A673 (cell line): ENCODE measurements at regions not wholly inside any gene's neighbourhood (a gene's known extent, or its start where the extent isn't known, plus 50 kb on each side); places are given as distances from the start of the nearest gene placed in this dataset.

ENCODE experiments used
- EZH2 ChIP-seq: fragments of 200-600 bp; sonication (generic); IDR thresholded peaks from 2 replicates; pipeline ENCODE4 v1.6.1; 2017; ENCODE audit warnings: borderline replicate concordance, low read depth, mild to moderate bottlenecking, mixed read lengths, antibody characterized with exemption, low read length; ENCODE audit not compliant: poor library complexity, severe bottlenecking
- TF ChIP-seq, protein P1 (sequence below): fragments of 300-800, 200-600 bp; sonication (generic); conservative IDR thresholded peaks from 2 replicates; pipeline ENCODE4 v1.5.1; 2017; ENCODE audit warnings: low read depth, mild to moderate bottlenecking, antibody characterized with exemption, low read length, moderate library complexity, mixed read lengths

DNA sequence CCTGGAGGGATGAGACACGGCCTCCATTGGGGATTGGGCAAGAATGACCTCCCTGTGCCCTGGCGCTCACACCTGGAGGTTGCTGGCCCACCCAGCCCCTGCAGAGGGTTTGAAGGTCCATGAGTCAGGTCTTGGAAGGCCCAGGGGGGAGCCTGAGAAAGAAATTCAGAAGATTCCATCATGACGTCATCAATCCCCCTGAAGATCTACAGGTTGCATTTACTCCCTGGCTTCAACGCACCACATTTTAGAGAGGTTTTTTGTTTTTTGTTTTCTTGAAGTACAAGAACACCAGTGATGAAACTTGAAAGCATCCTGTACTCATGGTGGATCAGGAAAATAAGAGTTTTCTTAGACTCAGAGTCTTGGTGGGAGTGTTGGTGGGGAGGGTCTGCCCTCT is 82.4 kb upstream of the SLC25A33 start:
- TF ChIP-seq, protein P1, sequence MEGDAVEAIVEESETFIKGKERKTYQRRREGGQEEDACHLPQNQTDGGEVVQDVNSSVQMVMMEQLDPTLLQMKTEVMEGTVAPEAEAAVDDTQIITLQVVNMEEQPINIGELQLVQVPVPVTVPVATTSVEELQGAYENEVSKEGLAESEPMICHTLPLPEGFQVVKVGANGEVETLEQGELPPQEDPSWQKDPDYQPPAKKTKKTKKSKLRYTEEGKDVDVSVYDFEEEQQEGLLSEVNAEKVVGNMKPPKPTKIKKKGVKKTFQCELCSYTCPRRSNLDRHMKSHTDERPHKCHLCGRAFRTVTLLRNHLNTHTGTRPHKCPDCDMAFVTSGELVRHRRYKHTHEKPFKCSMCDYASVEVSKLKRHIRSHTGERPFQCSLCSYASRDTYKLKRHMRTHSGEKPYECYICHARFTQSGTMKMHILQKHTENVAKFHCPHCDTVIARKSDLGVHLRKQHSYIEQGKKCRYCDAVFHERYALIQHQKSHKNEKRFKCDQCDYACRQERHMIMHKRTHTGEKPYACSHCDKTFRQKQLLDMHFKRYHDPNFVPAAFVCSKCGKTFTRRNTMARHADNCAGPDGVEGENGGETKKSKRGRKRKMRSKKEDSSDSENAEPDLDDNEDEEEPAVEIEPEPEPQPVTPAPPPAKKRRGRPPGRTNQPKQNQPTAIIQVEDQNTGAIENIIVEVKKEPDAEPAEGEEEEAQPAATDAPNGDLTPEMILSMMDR = no peak
- no peak for TF ChIP-seq EZH2
